ENCODE measurements at regions not wholly inside any gene's neighbourhood (a gene's known extent, or its start where the extent isn't known, plus 50 kb on each side); places are given as distances from the start of the nearest gene placed in this dataset.

- H3K4me1 Mint-ChIP-seq (ENCODE audit: unreplicated experiment), result no peaks in the 10 kb centered on the region
- DNase-seq (ENCODE audit: low spot score), result no peak
- H3K4me3 Mint-ChIP-seq (ENCODE audit: unreplicated experiment), result no peak overlapping the region
- H3K36me3 Mint-ChIP-seq (ENCODE audit: low read depth, unreplicated experiment), result no peaks in the 10 kb centered on the region
- no peaks in the 10 kb centered on the region for H3K9me3 Mint-ChIP-seq (ENCODE audit: unreplicated experiment)
- H3K27ac Mint-ChIP-seq (ENCODE audit: unreplicated experiment), result no peak overlapping the region
- TF ChIP-seq CTCF (IDR thresholded peaks at IDR 0.05; ENCODE audit: unreplicated experiment), result no peak
- no peaks in the 10 kb centered on the region for H3K27me3 Mint-ChIP-seq (ENCODE audit: unreplicated experiment)
Observed at GRCh38 chr4:123077330-123077729, 154.9 kb upstream of the NUDT6 start.

- no peak for DNase-seq (ENCODE audit: low spot score)
- Mint-ChIP-seq H3K9me3 (ENCODE audit: unreplicated experiment) (no peaks in the 10 kb centered on the region), H3K4me1 (ENCODE audit: unreplicated experiment) (no peaks in the 10 kb centered on the region), H3K4me3 (ENCODE audit: unreplicated experiment) (no peak overlapping the region), H3K27me3 (ENCODE audit: unreplicated experiment) (no peaks in the 10 kb centered on the region), H3K36me3 (ENCODE audit: low read depth, unreplicated experiment) (no peaks in the 10 kb centered on the region), H3K27ac (ENCODE audit: unreplicated experiment) (no peak overlapping the region)
- no peak for TF ChIP-seq CTCF (IDR thresholded peaks at IDR 0.05; ENCODE audit: unreplicated experiment)
Observed at GRCh38 chr4:123081971-123082370, 159.6 kb upstream of the NUDT6 start.

- DNase-seq (ENCODE audit: low spot score), result no peak
- TF ChIP-seq CTCF (IDR thresholded peaks at IDR 0.05; ENCODE audit: unreplicated experiment), result no peak
- Mint-ChIP-seq H3K27ac (ENCODE audit: unreplicated experiment) (no peak overlapping the region), H3K4me3 (ENCODE audit: unreplicated experiment) (no peak overlapping the region), H3K9me3 (ENCODE audit: unreplicated experiment) (no peaks in the 10 kb centered on the region), H3K36me3 (ENCODE audit: low read depth, unreplicated experiment) (peaks cover 7% of the 10 kb centered on the region), H3K27me3 (ENCODE audit: unreplicated experiment) (no peaks in the 10 kb centered on the region), H3K4me1 (ENCODE audit: unreplicated experiment) (peaks cover 1% of the 10 kb centered on the region)
Observed at GRCh38 chr4:123083646-123084045, 161.2 kb upstream of the NUDT6 start.

- Mint-ChIP-seq H3K27ac (ENCODE audit: unreplicated experiment) (no peak overlapping the region), H3K9me3 (ENCODE audit: unreplicated experiment) (no peaks in the 10 kb centered on the region), H3K4me1 (ENCODE audit: unreplicated experiment) (peaks cover 2% of the 10 kb centered on the region), H3K36me3 (ENCODE audit: low read depth, unreplicated experiment) (peaks cover 17% of the 10 kb centered on the region), H3K4me3 (ENCODE audit: unreplicated experiment) (no peak overlapping the region), H3K27me3 (ENCODE audit: unreplicated experiment) (no peaks in the 10 kb centered on the region)
- no peak for TF ChIP-seq CTCF (IDR thresholded peaks at IDR 0.05; ENCODE audit: unreplicated experiment)
- no peak for DNase-seq (ENCODE audit: low spot score)
Observed at GRCh38 chr4:123088501-123088900, 166.1 kb upstream of the NUDT6 start.

- Mint-ChIP-seq H3K27ac (ENCODE audit: unreplicated experiment) (no peak overlapping the region), H3K4me1 (ENCODE audit: unreplicated experiment) (peaks cover 2% of the 10 kb centered on the region), H3K4me3 (ENCODE audit: unreplicated experiment) (no peak overlapping the region), H3K27me3 (ENCODE audit: unreplicated experiment) (no peaks in the 10 kb centered on the region), H3K36me3 (ENCODE audit: low read depth, unreplicated experiment) (peaks cover 17% of the 10 kb centered on the region), H3K9me3 (ENCODE audit: unreplicated experiment) (no peaks in the 10 kb centered on the region)
- TF ChIP-seq CTCF (IDR thresholded peaks at IDR 0.05; ENCODE audit: unreplicated experiment), result no peak
- no peak for DNase-seq (ENCODE audit: low spot score)
Observed at GRCh38 chr4:123090886-123091285, 168.5 kb upstream of the NUDT6 start.

Data from endothelial cell (in vitro differentiated cells).